Loucy (cell line): ENCODE measurements at regions not wholly inside any gene's neighbourhood (a gene's known extent, or its start where the extent isn't known, plus 50 kb on each side); places are given as distances from the start of the nearest gene placed in this dataset.

ENCODE experiments used
- EZH2phosphoT487 ChIP-seq: fragments of 200-600 bp; IDR thresholded peaks from 2 replicates; pipeline ENCODE4 v1.6.1; 2018; ENCODE audit warnings: antibody characterized with exemption, mild to moderate bottlenecking, moderate library complexity, borderline replicate concordance
- TF ChIP-seq, protein P1 (sequence below): fragments of 200-600 bp; sonication (generic); conservative IDR thresholded peaks from 2 replicates; pipeline ENCODE4 v1.5.1; 2014; ENCODE audit warnings: mild to moderate bottlenecking, antibody characterized with exemption, low read length

DNA sequence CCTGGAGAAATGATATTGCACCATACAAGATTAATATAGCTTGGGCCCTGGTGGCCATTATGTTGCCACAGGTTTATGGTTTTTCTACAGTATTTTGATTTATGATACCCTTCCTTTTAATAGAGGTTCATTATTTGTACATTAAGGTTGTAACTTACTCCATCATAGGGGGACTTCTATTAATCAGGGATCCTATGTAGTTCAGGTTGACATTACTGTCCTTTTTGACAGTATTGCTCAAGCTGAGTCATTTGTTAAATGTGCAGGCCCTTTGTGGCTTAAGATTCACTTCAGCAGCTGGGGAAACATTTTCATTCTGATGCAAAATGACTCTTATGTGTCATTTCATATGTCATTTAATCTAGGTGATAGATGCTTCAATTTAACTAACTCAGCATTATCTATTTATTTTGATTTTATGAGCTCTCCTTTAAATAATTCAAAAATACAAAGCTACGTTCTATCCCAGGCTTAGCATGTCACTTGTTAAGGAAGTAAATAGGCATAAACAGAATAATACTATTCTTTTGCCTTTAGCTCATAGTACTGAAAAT lies 686.9 kb upstream of the NCAM2 start:
- TF ChIP-seq, protein P1, sequence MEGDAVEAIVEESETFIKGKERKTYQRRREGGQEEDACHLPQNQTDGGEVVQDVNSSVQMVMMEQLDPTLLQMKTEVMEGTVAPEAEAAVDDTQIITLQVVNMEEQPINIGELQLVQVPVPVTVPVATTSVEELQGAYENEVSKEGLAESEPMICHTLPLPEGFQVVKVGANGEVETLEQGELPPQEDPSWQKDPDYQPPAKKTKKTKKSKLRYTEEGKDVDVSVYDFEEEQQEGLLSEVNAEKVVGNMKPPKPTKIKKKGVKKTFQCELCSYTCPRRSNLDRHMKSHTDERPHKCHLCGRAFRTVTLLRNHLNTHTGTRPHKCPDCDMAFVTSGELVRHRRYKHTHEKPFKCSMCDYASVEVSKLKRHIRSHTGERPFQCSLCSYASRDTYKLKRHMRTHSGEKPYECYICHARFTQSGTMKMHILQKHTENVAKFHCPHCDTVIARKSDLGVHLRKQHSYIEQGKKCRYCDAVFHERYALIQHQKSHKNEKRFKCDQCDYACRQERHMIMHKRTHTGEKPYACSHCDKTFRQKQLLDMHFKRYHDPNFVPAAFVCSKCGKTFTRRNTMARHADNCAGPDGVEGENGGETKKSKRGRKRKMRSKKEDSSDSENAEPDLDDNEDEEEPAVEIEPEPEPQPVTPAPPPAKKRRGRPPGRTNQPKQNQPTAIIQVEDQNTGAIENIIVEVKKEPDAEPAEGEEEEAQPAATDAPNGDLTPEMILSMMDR, result no peak
- TF ChIP-seq EZH2phosphoT487, result no peak
